GM23338 (cell line): ENCODE measurements at regions not wholly inside any gene's neighbourhood (a gene's known extent, or its start where the extent isn't known, plus 50 kb on each side); places are given as distances from the start of the nearest gene placed in this dataset.

ENCODE experiments used
- ATAC-seq: fragments of 200-7000 bp; cut with Tn5 transposase; 3 replicates; pipeline ENCODE4 v1.9.1; 2020
- DNase-seq: peaks from one replicate; pipeline ENCODE4 v3.0.0-alpha.2; 2015; ENCODE audit warnings: low spot score
- H2AFZ ChIP-seq: fragments of 200-600 bp; sonication (generic); 2 replicates; pipeline ENCODE4 v1.8.0; 2016; ENCODE audit warnings: antibody characterized with exemption, mild to moderate bottlenecking, moderate library complexity
- H3F3A ChIP-seq: fragments of 200-600 bp; sonication (generic); replicated peaks from 2 replicates; pipeline ENCODE4 v1.8.0; 2017; ENCODE audit warnings: antibody characterized with exemption, mixed run types, low read depth
- H3K27ac ChIP-seq: fragments of 200-600 bp; sonication (generic); 2 replicates; pipeline ENCODE4 v1.6.1; 2016; ENCODE audit warnings: low read depth
- H3K27me3 ChIP-seq: fragments of 200-600 bp; sonication (generic); 2 replicates; pipeline ENCODE4 v1.8.0; 2016; ENCODE audit warnings: mild to moderate bottlenecking, mixed run types, moderate library complexity; ENCODE audit not compliant: insufficient read depth
- H3K36me3 ChIP-seq: fragments of 200-600 bp; sonication (generic); 2 replicates; pipeline ENCODE4 v1.8.0; 2016; ENCODE audit warnings: mild to moderate bottlenecking; ENCODE audit not compliant: insufficient read depth
- H3K4me1 ChIP-seq: fragments of 200-600 bp; sonication (generic); 2 replicates; pipeline ENCODE4 v1.8.0; 2016; ENCODE audit warnings: mild to moderate bottlenecking, moderate library complexity; ENCODE audit not compliant: insufficient read depth
- H3K4me2 ChIP-seq: fragments of 200-600 bp; sonication (generic); 2 replicates; pipeline ENCODE4 v1.7.1; 2017; ENCODE audit warnings: mixed run types
- H3K4me3 ChIP-seq: fragments of 200-600 bp; sonication (generic); 2 replicates; pipeline ENCODE4 v1.6.1; 2016; ENCODE audit warnings: mixed run types
- H3K79me2 ChIP-seq: fragments of 200-600 bp; sonication (generic); replicated peaks from 2 replicates; pipeline ENCODE4 v1.8.0; 2017; ENCODE audit warnings: mild to moderate bottlenecking; ENCODE audit not compliant: insufficient read depth
- H3K9me2 ChIP-seq: fragments of 200-600 bp; sonication (generic); 2 replicates; pipeline ENCODE4 v1.8.0; 2017; ENCODE audit not compliant: insufficient read depth
- H4K20me1 ChIP-seq: fragments of 200-600 bp; sonication (generic); replicated peaks from 2 replicates; pipeline ENCODE4 v1.8.0; 2017; ENCODE audit warnings: mild to moderate bottlenecking; ENCODE audit not compliant: insufficient read depth
- H3K27ac Mint-ChIP-seq: 2 replicates; pipeline ENCODE4 v1.8.0; 2020; ENCODE audit warnings: inconsistent platforms, mild to moderate bottlenecking, moderate library complexity, mixed read lengths
- H3K27me3 Mint-ChIP-seq: 3 replicates; pipeline ENCODE4 v1.8.0; 2022; ENCODE audit warnings: low read depth, mild to moderate bottlenecking, moderate library complexity, mixed read lengths, inconsistent platforms; ENCODE audit not compliant: insufficient read depth, poor library complexity
- H3K36me3 Mint-ChIP-seq: 3 replicates; pipeline ENCODE4 v1.8.0; 2021; ENCODE audit warnings: low read depth, mild to moderate bottlenecking, inconsistent platforms, moderate library complexity, mixed read lengths
- H3K4me1 Mint-ChIP-seq: 3 replicates; pipeline ENCODE4 v1.8.0; 2020; ENCODE audit warnings: mild to moderate bottlenecking, inconsistent platforms, mixed read lengths
- H3K4me3 Mint-ChIP-seq: 3 replicates; pipeline ENCODE4 v1.8.0; 2021; ENCODE audit warnings: moderate library complexity, mild to moderate bottlenecking, inconsistent platforms, mixed read lengths
- H3K9me3 Mint-ChIP-seq: 3 replicates; pipeline ENCODE4 v1.8.0; 2020; ENCODE audit warnings: moderate library complexity, mild to moderate bottlenecking, inconsistent platforms, mixed read lengths
- CTCF ChIP-seq, 2 experiments: fragments of 200-600 bp in 1 of 2; sonication (generic) in 1 of 2; conservative IDR thresholded peaks; 2 replicates each; pipeline versions ENCODE4 v1.5.1 to v1.6.1; 2016 to 2017; ENCODE audit warnings: antibody characterized with exemption in 2 of 2, low read depth in 2 of 2, mild to moderate bottlenecking in 2 of 2, moderate library complexity in 1 of 2
- ETS1 ChIP-seq: IDR thresholded peaks from 2 replicates; pipeline ENCODE4 v1.6.1; 2016; ENCODE audit warnings: antibody characterized with exemption
- EZH2 ChIP-seq: fragments of 200-600 bp; sonication (generic); IDR thresholded peaks from one replicate; pipeline ENCODE4 v1.8.0; 2017; ENCODE audit warnings: antibody characterized with exemption, mild to moderate bottlenecking, low read depth; ENCODE audit not compliant: unreplicated experiment
- EZH2phosphoT487 ChIP-seq: fragments of 200-600 bp; sonication (generic); IDR thresholded peaks from one replicate; pipeline ENCODE4 v1.8.1; 2018; ENCODE audit warnings: antibody characterized with exemption; ENCODE audit not compliant: unreplicated experiment
- JUNB ChIP-seq: IDR thresholded peaks from one replicate; pipeline ENCODE4 v1.6.1; 2016; ENCODE audit warnings: antibody characterized with exemption; ENCODE audit not compliant: unreplicated experiment
- POLR2AphosphoS5 ChIP-seq: IDR thresholded peaks from 2 replicates; pipeline ENCODE4 v1.6.1; 2016; ENCODE audit warnings: antibody characterized with exemption, low read depth
- REST ChIP-seq: IDR thresholded peaks from one replicate; pipeline ENCODE4 v1.6.1; 2018; ENCODE audit warnings: antibody characterized with exemption; ENCODE audit not compliant: unreplicated experiment
- STAT1 ChIP-seq: IDR thresholded peaks from one replicate; pipeline ENCODE4 v1.6.1; 2016; ENCODE audit warnings: antibody characterized with exemption; ENCODE audit not compliant: unreplicated experiment
- ZNF114 ChIP-seq: fragments of 250-450 bp; sonication (Bioruptor Pico); IDR thresholded peaks from 2 replicates; pipeline ENCODE4 v1.5.0; 2020; ENCODE audit warnings: mild to moderate bottlenecking, moderate library complexity

- TF ChIP-seq STAT1 (no peak), EZH2 (no peak)
These were observed 727.9 kb upstream of the CDH2 start (continued) for GRCh38 chr18:28904789-28905364.

GRCh38 chr18:28903306-28903705 lies 726.4 kb upstream of the CDH2 start:
- Mint-ChIP-seq H3K27ac (no peak overlapping the region), H3K36me3 (no peaks in the 10 kb centered on the region), H3K4me1 (peaks cover 3% of the 10 kb centered on the region), H3K9me3 (no peaks in the 10 kb centered on the region; the same call in 2 of the 3 replicates), H3K4me3 (no peak overlapping the region), H3K27me3 (no peaks in the 10 kb centered on the region)
- Histone ChIP-seq H3K27me3 (no peaks in the 10 kb centered on the region), H3K9me2 (no peaks in the 10 kb centered on the region), H2AFZ (no peak overlapping the region), H3K4me3 (no peak overlapping the region), H3K27ac (no peak overlapping the region), H3F3A (no peaks in the 10 kb centered on the region), H3K4me1 (no peaks in the 10 kb centered on the region), H4K20me1 (no peaks in the 10 kb centered on the region), H3K36me3 (no peaks in the 10 kb centered on the region), H3K4me2 (no peak overlapping the region), H3K79me2 (no peaks in the 10 kb centered on the region)
- TF ChIP-seq CTCF (conservative IDR thresholded peaks at IDR 0.05; ENCODE audit: low read depth in 2 of 2), result no peak
- TF ChIP-seq REST, result no peak
- ATAC-seq (no peak), DNase-seq (no peak)

- DNase-seq (no peak), ATAC-seq (no peak)
- no peaks in the 10 kb centered on the region for H3K27me3 ChIP-seq
- no peaks in the 10 kb centered on the region for H3K9me2 ChIP-seq
- H3K4me2 ChIP-seq, result no peak overlapping the region
- no peak overlapping the region for H3K4me3 ChIP-seq
- no peaks in the 10 kb centered on the region for H3K4me1 Mint-ChIP-seq
- H3K27ac Mint-ChIP-seq, result no peak overlapping the region
- H3K9me3 Mint-ChIP-seq, result no peaks in the 10 kb centered on the region
- no peaks in the 10 kb centered on the region for H4K20me1 ChIP-seq
- no peaks in the 10 kb centered on the region for H3K4me1 ChIP-seq
- H3K4me3 Mint-ChIP-seq, result no peak overlapping the region
- H3K27ac ChIP-seq, result no peak overlapping the region
- H3K79me2 ChIP-seq, result no peaks in the 10 kb centered on the region
- H3K36me3 ChIP-seq, result no peaks in the 10 kb centered on the region
- H3F3A ChIP-seq, result no peaks in the 10 kb centered on the region
- no peaks in the 10 kb centered on the region for H3K27me3 Mint-ChIP-seq
- H2AFZ ChIP-seq, result no peak overlapping the region
- no peaks in the 10 kb centered on the region for H3K36me3 Mint-ChIP-seq
- TF ChIP-seq REST, result no peak
- no peak for TF ChIP-seq ZNF114 (CRISPR knock-in tag)
- TF ChIP-seq CTCF (conservative IDR thresholded peaks at IDR 0.05; ENCODE audit: low read depth in 2 of 2), result no peak
- TF ChIP-seq EZH2phosphoT487, result no peak
- TF ChIP-seq POLR2AphosphoS5, result no peak
- TF ChIP-seq EZH2, result no peak
- TF ChIP-seq ETS1, result no peak
- no peak for TF ChIP-seq STAT1
- no peak for TF ChIP-seq JUNB
These were observed 713.9 kb upstream of the CDH2 start for GRCh38 chr18:28890791-28891190.
